ENCODE measurements at regions not wholly inside any gene's neighbourhood (a gene's known extent, or its start where the extent isn't known, plus 50 kb on each side); places are given as distances from the start of the nearest gene placed in this dataset.

DNA sequence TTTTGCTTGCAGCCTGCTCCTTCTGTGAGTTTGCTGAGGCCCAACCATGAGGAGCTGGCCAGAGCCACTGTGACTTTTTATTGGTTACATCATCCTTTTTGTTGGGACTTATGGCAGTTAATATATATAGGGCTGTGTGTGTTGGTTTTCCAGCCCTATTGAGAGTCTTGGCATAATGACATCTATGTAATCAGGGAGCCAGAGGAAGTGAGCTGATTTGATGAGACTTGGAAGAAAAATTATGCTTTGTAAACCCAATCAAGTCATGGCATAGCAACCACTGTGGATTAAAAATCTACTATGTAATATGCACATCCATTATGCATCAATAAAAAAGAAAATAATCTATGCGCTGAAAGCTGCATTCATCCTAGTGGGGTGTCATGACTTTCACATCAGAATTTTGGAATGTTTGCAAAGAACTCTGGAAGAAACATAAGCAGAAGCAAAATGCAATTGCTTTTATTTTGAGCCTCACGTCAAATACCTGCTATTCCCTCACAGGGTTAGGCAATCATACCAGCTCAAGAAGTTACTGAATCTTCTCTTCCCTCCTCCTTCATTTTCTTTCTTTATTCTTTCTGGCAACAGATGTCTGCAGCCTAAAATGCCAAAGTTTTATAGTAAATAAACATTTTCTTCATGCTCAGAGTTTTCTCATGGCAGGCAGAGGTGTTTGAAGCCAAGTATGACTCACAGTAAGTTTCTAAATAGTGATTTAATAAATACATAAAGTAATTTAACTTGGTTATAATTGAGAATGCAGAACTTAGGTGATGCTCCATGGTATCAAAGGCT, 308.5 kb downstream of the KCNS3 start:
- ChIA-PET POLR2A (ENCODE audit: partially characterized antibody) (no interaction called here), CTCF (ENCODE audit: partially characterized antibody) (interaction anchor here (1.6 kb wide), 1 partner anchor 9 kb away, joined by 6 read pairs; no protein-coding TSS in a partner anchor)
- H3K9me3 Mint-ChIP-seq: no peaks in the 10 kb centered on the region
- Histone ChIP-seq H3K9me3 (ENCODE audit: control insufficient read depth in 1 of 2, low read length in 2 of 2) (no peaks in the 10 kb centered on the region), H3K27me3 (ENCODE audit: insufficient read depth, low read length) (no peaks in the 10 kb centered on the region), H3K27ac (ENCODE audit: low read depth, low read length) (no peak overlapping the region), H3K36me3 (ENCODE audit: insufficient read depth, low read length) (no peaks in the 10 kb centered on the region), H3K4me3 (ENCODE audit: low read length in 2 of 2) (no peak overlapping the region), H3K4me1 (ENCODE audit: insufficient read depth, low read length) (no peaks in the 10 kb centered on the region)
- H3K4me3 Mint-ChIP-seq: no peak overlapping the region
- DNase-seq: no peak
- intact Hi-C loops (cut with micrococcal nuclease): no loop called here
- H3K27me3 Mint-ChIP-seq: peaks cover 1 to 2% of the 10 kb centered on the region in 2 donors
- no peaks in the 10 kb centered on the region for H3K4me1 Mint-ChIP-seq
- no peaks in the 10 kb centered on the region for H3K36me3 Mint-ChIP-seq
- H3K27ac Mint-ChIP-seq: no peak overlapping the region

DNA sequence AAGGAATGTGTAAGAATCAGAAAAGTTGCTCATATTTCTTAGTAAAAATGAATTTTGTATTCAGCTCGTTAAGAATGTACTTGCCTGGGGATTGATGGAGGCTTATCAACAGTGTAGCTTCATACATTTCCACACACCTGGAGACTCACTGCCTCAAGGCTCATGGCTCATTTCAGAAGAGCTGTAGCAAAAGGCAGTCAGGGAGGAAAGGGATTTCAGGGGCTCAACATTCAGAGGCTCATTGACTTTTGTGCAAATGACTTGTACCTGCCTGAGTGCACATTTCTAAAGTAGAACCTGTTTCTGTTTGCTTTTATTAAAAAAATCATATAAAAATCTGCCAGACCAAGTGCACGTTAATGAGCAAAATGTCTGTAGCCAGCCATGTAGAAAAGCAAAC, 304.4 kb downstream of the KCNS3 start:
- H3K4me1 Mint-ChIP-seq: no peaks in the 10 kb centered on the region
- H3K27ac ChIP-seq (ENCODE audit: low read depth, low read length): no peak overlapping the region
- H3K27me3 Mint-ChIP-seq: peaks cover 1 to 2% of the 10 kb centered on the region in 2 donors
- intact Hi-C loops (cut with micrococcal nuclease): no loop called here
- no peaks in the 10 kb centered on the region for H3K27me3 ChIP-seq (ENCODE audit: insufficient read depth, low read length)
- ChIA-PET POLR2A (ENCODE audit: partially characterized antibody) (no interaction called here), CTCF (ENCODE audit: partially characterized antibody) (interaction anchor here (0.9 kb wide), 1 partner anchor 15 kb away, joined by 3 read pairs; no protein-coding TSS in a partner anchor)
- no peaks in the 10 kb centered on the region for H3K36me3 ChIP-seq (ENCODE audit: insufficient read depth, low read length)
- no peaks in the 10 kb centered on the region for H3K9me3 ChIP-seq (ENCODE audit: control insufficient read depth in 1 of 2, low read length in 2 of 2)
- no peak for DNase-seq
- no peaks in the 10 kb centered on the region for H3K4me1 ChIP-seq (ENCODE audit: insufficient read depth, low read length)
- H3K9me3 Mint-ChIP-seq: no peaks in the 10 kb centered on the region
- no peak overlapping the region for H3K4me3 Mint-ChIP-seq
- H3K36me3 Mint-ChIP-seq: no peaks in the 10 kb centered on the region
- H3K27ac Mint-ChIP-seq: no peak overlapping the region
- no peak overlapping the region for H3K4me3 ChIP-seq (ENCODE audit: low read length in 2 of 2)

DNA sequence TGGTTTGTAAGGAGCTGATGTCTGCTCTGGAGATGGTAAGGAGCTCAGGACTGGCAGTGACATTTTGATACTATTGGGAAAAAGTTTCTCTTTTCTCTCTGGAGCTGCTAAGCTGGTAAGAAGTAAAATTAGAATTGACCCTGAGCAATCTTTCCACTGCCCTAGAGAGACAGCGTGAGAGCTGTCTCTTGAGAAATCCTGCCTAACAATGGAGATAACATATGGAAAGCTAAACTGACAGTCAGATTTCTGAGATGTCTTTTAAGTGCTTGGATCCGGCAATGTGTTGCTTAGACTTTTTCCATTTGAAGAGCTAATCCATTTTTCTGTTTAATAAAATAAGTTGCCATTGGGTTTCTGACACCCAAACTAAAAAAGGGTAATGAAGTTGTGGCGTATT, 302.4 kb downstream of the KCNS3 start:
- no peaks in the 10 kb centered on the region for H3K9me3 ChIP-seq (ENCODE audit: control insufficient read depth in 1 of 2, low read length in 2 of 2)
- H3K4me1 Mint-ChIP-seq: no peaks in the 10 kb centered on the region
- H3K36me3 ChIP-seq (ENCODE audit: insufficient read depth, low read length): no peaks in the 10 kb centered on the region
- no peak overlapping the region for H3K27ac ChIP-seq (ENCODE audit: low read depth, low read length)
- CTCF ChIA-PET (ENCODE audit: partially characterized antibody): interaction anchor here (1.1 to 2.0 kb wide), 5 partner anchors 10 to 462 kb away, joined by 3 to 7 read pairs (median 6); no protein-coding TSS in a partner anchor
- H3K4me3 ChIP-seq (ENCODE audit: low read length in 2 of 2): no peak overlapping the region
- POLR2A ChIA-PET (ENCODE audit: partially characterized antibody): no interaction called here
- peaks cover 1 to 2% of the 10 kb centered on the region in 2 donors for H3K27me3 Mint-ChIP-seq
- DNase-seq: no peak
- H3K4me1 ChIP-seq (ENCODE audit: insufficient read depth, low read length): no peaks in the 10 kb centered on the region
- no peak overlapping the region for H3K4me3 Mint-ChIP-seq
- H3K9me3 Mint-ChIP-seq: no peaks in the 10 kb centered on the region
- intact Hi-C loops (cut with micrococcal nuclease): no loop called here
- H3K27ac Mint-ChIP-seq: no peak overlapping the region
- H3K27me3 ChIP-seq (ENCODE audit: insufficient read depth, low read length): no peaks in the 10 kb centered on the region
- H3K36me3 Mint-ChIP-seq: no peaks in the 10 kb centered on the region

DNA sequence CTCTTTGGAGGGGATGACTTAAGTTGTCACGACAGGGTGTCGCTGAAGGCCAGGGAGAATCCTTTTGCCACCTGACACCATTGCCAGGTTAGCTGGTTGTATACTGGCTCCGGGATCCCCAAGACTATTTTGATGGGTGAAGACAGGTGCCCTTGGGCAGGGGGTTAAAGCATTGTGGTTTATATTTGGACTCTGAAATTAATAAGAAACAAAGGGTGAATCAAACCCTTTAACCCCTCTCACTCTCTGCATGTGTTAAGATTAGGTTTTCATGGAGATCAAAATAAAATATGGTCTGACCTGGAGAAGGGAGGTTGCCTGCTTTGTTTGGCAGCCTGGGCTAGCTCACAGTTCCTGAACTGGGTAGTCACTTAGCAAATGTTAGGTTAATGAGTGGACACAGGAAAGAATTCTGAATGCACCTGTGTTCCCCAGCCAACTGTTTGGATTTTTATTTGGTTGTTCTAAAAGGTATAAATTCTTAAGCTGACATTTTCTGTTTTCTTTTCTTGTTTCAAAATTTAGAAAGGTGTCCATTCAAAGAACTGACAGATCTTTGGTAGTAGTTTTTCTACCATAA, 301.7 kb downstream of the KCNS3 start:
- H3K4me1 ChIP-seq (ENCODE audit: insufficient read depth, low read length): no peaks in the 10 kb centered on the region
- H3K27ac ChIP-seq (ENCODE audit: low read depth, low read length): no peak overlapping the region
- H3K36me3 ChIP-seq (ENCODE audit: insufficient read depth, low read length): no peaks in the 10 kb centered on the region
- H3K9me3 ChIP-seq (ENCODE audit: control insufficient read depth in 1 of 2, low read length in 2 of 2): no peaks in the 10 kb centered on the region
- CTCF ChIA-PET (ENCODE audit: partially characterized antibody): interaction anchor here (1.1 to 2.3 kb wide), 5 partner anchors 8 to 461 kb away, joined by 4 to 7 read pairs (median 6); no protein-coding TSS in a partner anchor
- Mint-ChIP-seq H3K9me3 (no peaks in the 10 kb centered on the region), H3K4me1 (no peaks in the 10 kb centered on the region), H3K36me3 (no peaks in the 10 kb centered on the region), H3K4me3 (no peak overlapping the region), H3K27ac (no peak overlapping the region), H3K27me3 (peaks cover 1 to 2% of the 10 kb centered on the region in 2 donors)
- DNase-seq: no peak
- POLR2A ChIA-PET (ENCODE audit: partially characterized antibody): no interaction called here
- no peaks in the 10 kb centered on the region for H3K27me3 ChIP-seq (ENCODE audit: insufficient read depth, low read length)
- intact Hi-C loops (cut with micrococcal nuclease): no loop called here
- no peak overlapping the region for H3K4me3 ChIP-seq (ENCODE audit: low read length in 2 of 2)

DNA sequence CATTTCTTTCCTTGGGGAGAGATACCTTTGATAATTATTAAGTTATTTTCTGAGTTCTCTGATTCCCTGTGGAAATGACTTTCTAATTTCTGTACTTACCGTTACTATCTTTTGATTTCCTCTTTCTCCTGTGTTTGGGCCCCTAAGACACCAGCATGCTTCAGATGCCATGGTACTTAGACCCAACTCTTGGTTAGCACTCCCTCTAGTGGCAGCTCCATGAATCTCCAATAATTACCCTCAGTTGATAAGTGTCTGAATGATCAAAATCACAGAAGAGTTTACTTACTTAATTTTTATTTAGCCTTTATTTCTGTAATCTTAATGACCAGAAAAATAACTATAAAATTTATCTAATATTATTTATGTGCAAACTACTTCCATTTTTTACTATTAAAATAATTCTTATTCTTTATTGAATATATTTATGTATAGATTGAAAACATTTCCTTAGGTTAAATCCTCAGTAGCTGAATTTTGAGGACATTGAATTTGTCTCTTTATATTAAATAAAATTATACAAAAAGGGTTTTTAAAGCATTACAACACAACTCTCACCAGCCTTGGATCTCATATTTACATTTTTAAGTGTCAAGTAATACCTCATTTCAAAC, 300.4 kb downstream of the KCNS3 start:
- Histone ChIP-seq H3K4me1 (ENCODE audit: insufficient read depth, low read length) (no peaks in the 10 kb centered on the region), H3K27me3 (ENCODE audit: insufficient read depth, low read length) (no peaks in the 10 kb centered on the region), H3K36me3 (ENCODE audit: insufficient read depth, low read length) (no peaks in the 10 kb centered on the region), H3K4me3 (ENCODE audit: low read length in 2 of 2) (no peak overlapping the region), H3K9me3 (ENCODE audit: control insufficient read depth in 1 of 2, low read length in 2 of 2) (no peaks in the 10 kb centered on the region), H3K27ac (ENCODE audit: low read depth, low read length) (no peak overlapping the region)
- Mint-ChIP-seq H3K27ac (no peak overlapping the region), H3K36me3 (no peaks in the 10 kb centered on the region), H3K4me3 (no peak overlapping the region), H3K27me3 (no peaks in the 10 kb centered on the region), H3K4me1 (no peaks in the 10 kb centered on the region), H3K9me3 (no peaks in the 10 kb centered on the region)
- intact Hi-C loops (cut with micrococcal nuclease): no loop called here
- ChIA-PET POLR2A (ENCODE audit: partially characterized antibody) (no interaction called here), CTCF (ENCODE audit: partially characterized antibody) (interaction anchor here (1.1 to 2.3 kb wide), 4 partner anchors 8 to 460 kb away, joined by 4 to 9 read pairs (median 6); no protein-coding TSS in a partner anchor)
- DNase-seq: peak in 3 of 5 donors; percentile 3 to 43 (median 16)

DNA sequence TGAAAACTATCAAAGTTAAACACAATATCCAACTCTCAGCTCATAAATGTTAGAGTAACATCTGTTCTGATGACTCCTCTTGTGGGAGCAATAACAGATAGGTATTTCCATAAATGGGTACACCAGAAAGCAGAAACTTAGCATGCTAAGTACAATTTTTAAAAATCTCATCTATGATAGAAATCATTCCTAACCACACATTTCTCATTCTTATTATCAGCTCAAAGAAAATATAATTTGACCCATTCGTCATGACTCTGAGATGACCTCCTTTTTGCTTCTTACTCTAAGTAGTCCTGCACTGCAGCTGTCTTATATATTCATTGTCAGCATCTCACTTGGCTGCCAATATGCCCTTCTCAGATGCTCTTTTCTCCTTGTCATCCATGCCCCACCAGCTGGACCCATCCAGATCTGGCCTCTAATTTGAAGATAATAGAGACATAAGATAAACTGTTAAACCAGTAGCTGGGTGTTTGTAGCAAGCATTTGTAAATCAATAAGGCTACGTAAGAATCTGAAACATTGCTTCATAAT, 298.3 kb downstream of the KCNS3 start:
- no peak for DNase-seq
- H3K27ac Mint-ChIP-seq: no peak overlapping the region
- H3K4me3 Mint-ChIP-seq: no peak overlapping the region
- no peaks in the 10 kb centered on the region for H3K36me3 Mint-ChIP-seq
- peaks cover 0 to 3% of the 10 kb centered on the region in 2 donors for H3K27me3 Mint-ChIP-seq
- H3K9me3 Mint-ChIP-seq: no peaks in the 10 kb centered on the region
- CTCF ChIA-PET (ENCODE audit: partially characterized antibody): interaction anchor here (0.8 to 1.3 kb wide), 4 partner anchors 14 to 457 kb away, joined by 3 read pairs; no protein-coding TSS in a partner anchor
- H3K27me3 ChIP-seq (ENCODE audit: insufficient read depth, low read length): no peaks in the 10 kb centered on the region
- H3K36me3 ChIP-seq (ENCODE audit: insufficient read depth, low read length): no peaks in the 10 kb centered on the region
- intact Hi-C loops (cut with micrococcal nuclease): no loop called here
- H3K9me3 ChIP-seq (ENCODE audit: control insufficient read depth in 1 of 2, low read length in 2 of 2): no peaks in the 10 kb centered on the region
- no peak overlapping the region for H3K4me3 ChIP-seq (ENCODE audit: low read length in 2 of 2)
- POLR2A ChIA-PET (ENCODE audit: partially characterized antibody): no interaction called here
- no peaks in the 10 kb centered on the region for H3K4me1 ChIP-seq (ENCODE audit: insufficient read depth, low read length)
- H3K27ac ChIP-seq (ENCODE audit: low read depth, low read length): no peak overlapping the region
- no peaks in the 10 kb centered on the region for H3K4me1 Mint-ChIP-seq

DNA sequence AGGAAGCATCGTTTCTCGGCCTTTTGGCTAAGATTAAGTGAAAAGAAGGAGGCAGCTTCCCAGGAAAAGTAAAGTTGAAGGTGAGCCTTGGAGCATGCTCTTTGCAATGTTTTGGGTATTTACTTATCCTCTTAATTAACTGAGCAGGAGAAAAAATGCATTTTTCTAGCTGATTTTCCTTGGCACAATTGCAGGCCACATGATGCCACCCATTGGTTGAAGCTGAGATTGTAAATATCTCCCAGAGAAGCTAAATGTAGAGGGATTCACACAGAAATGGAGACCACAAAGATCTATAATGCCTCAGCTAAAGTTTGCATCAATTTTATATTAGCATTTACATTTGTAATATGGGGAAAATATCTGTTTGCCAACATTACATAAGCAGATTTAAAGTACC, 294.1 kb downstream of the KCNS3 start:
- CTCF ChIA-PET (ENCODE audit: partially characterized antibody): interaction anchor here (1.2 kb wide), 1 partner anchor 16 kb away, joined by 4 read pairs; no protein-coding TSS in a partner anchor

More for the DNA sequence above, 294.1 kb downstream of the KCNS3 start:
- H3K27ac Mint-ChIP-seq: no peak overlapping the region
- H3K9me3 ChIP-seq (ENCODE audit: control insufficient read depth in 1 of 2, low read length in 2 of 2): no peaks in the 10 kb centered on the region
- H3K4me1 Mint-ChIP-seq: no peaks in the 10 kb centered on the region
- H3K9me3 Mint-ChIP-seq: peaks cover 0 to 2% (median 0%) of the 10 kb centered on the region in 8 donors
- no peak overlapping the region for H3K27ac ChIP-seq (ENCODE audit: low read depth, low read length)
- POLR2A ChIA-PET (ENCODE audit: partially characterized antibody): no interaction called here
- H3K27me3 Mint-ChIP-seq: peaks cover 2 to 3% of the 10 kb centered on the region in 2 donors
- DNase-seq: no peak
- no peaks in the 10 kb centered on the region for H3K4me1 ChIP-seq (ENCODE audit: insufficient read depth, low read length)
- H3K27me3 ChIP-seq (ENCODE audit: insufficient read depth, low read length): no peaks in the 10 kb centered on the region
- no peaks in the 10 kb centered on the region for H3K36me3 ChIP-seq (ENCODE audit: insufficient read depth, low read length)
- no peaks in the 10 kb centered on the region for H3K36me3 Mint-ChIP-seq
- H3K4me3 Mint-ChIP-seq: no peak overlapping the region
- intact Hi-C loops (cut with micrococcal nuclease): no loop called here
- H3K4me3 ChIP-seq (ENCODE audit: low read length in 2 of 2): no peak overlapping the region
